ENCODE measurements at regions not wholly inside any gene's neighbourhood (a gene's known extent, or its start where the extent isn't known, plus 50 kb on each side); places are given as distances from the start of the nearest gene placed in this dataset.

DNA sequence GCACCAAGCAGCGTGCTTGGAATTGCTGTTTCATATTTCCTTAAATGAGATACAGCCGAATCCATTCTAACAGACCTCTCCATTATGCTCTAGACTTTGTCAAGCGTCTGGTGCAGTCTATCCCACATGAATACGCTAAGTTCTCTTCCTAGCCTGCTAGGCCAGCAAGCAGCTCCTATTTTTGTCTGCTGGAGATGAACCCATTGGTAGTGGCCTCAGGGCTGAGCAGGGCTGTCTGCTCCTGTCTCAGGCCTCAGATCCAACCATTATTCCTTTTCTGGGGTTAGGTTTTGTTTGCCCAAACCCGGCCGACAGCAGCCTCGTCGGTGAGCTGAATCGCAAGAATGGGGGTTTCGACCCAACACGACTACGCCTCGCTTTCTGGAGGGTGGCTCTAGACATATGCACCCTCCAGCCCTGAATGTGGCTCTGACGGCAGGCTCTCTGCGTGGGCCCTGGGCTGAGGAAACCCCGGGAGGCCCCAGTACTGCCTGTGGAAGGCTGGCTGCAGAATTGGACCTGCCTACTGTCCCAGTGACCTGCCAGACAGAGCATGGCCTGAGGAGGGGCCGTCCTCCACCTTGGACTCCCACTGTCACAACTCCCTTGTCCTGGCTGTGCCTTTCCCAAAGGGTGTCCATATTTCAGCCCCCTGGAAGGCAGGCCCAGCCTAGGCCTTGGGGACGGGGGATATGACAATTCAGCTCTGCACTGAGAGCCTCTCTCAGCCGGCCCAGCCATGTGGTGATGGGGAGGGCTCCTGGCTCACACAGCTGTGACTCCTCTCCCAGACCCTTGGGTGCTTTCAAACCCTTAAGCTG, 267.9 kb upstream of the TCERG1L start:
- TF ChIP-seq, protein P1, sequence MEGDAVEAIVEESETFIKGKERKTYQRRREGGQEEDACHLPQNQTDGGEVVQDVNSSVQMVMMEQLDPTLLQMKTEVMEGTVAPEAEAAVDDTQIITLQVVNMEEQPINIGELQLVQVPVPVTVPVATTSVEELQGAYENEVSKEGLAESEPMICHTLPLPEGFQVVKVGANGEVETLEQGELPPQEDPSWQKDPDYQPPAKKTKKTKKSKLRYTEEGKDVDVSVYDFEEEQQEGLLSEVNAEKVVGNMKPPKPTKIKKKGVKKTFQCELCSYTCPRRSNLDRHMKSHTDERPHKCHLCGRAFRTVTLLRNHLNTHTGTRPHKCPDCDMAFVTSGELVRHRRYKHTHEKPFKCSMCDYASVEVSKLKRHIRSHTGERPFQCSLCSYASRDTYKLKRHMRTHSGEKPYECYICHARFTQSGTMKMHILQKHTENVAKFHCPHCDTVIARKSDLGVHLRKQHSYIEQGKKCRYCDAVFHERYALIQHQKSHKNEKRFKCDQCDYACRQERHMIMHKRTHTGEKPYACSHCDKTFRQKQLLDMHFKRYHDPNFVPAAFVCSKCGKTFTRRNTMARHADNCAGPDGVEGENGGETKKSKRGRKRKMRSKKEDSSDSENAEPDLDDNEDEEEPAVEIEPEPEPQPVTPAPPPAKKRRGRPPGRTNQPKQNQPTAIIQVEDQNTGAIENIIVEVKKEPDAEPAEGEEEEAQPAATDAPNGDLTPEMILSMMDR (IDR thresholded peaks at IDR 0.05) = no peak
- no peak for TF ChIP-seq POLR2A (IDR thresholded peaks at IDR 0.05)

All from body of pancreas (tissue), 4 donors.